ENCODE measurements at regions not wholly inside any gene's neighbourhood (a gene's known extent, or its start where the extent isn't known, plus 50 kb on each side); places are given as distances from the start of the nearest gene placed in this dataset.

DNA sequence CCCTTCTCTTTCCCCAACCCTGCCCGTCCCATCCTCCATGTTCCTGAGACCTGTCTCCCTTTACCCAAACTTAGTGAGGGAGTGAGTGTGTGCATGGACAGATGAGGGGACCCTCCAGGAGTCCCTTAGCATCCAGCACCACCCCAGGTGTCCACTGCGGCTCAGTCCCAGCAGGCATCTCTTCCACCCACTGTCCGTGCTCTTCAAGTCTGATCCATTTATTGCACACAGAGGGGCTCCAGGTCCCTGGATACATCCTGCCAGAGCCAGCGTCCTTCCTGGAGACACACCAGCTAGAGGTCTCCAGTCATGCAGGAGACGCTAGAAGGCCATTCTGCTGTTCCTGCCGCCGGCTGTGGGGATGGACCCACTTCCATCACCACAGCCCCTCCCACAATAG lies 239.2 kb downstream of the ADGRD1 start:
- H3K4me1 ChIP-seq: no peaks in the 10 kb centered on the region
- H3K36me3 ChIP-seq: no peaks in the 10 kb centered on the region
- WGBS, 2 donors: 86 to 87% methylated on average over 7 of the region's 7 CpGs
- no peaks in the 10 kb centered on the region for H3K9me3 ChIP-seq
- peaks cover 0 to 8% (median 0%) of the 10 kb centered on the region in 3 donors for H3K27me3 ChIP-seq
- H3K27ac ChIP-seq: no peak overlapping the region
- no peak overlapping the region for H3K4me3 ChIP-seq
- TF ChIP-seq EP300 (IDR thresholded peaks at IDR 0.05) (no peak), POLR2AphosphoS5 (IDR thresholded peaks at IDR 0.05) (no peak), POLR2A (IDR thresholded peaks at IDR 0.05) (no peak)
- TF ChIP-seq, protein P1, sequence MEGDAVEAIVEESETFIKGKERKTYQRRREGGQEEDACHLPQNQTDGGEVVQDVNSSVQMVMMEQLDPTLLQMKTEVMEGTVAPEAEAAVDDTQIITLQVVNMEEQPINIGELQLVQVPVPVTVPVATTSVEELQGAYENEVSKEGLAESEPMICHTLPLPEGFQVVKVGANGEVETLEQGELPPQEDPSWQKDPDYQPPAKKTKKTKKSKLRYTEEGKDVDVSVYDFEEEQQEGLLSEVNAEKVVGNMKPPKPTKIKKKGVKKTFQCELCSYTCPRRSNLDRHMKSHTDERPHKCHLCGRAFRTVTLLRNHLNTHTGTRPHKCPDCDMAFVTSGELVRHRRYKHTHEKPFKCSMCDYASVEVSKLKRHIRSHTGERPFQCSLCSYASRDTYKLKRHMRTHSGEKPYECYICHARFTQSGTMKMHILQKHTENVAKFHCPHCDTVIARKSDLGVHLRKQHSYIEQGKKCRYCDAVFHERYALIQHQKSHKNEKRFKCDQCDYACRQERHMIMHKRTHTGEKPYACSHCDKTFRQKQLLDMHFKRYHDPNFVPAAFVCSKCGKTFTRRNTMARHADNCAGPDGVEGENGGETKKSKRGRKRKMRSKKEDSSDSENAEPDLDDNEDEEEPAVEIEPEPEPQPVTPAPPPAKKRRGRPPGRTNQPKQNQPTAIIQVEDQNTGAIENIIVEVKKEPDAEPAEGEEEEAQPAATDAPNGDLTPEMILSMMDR (IDR thresholded peaks at IDR 0.05): no peak
- no peak for DNase-seq
- intact Hi-C loops (cut with DNase I): no loop called here

DNA sequence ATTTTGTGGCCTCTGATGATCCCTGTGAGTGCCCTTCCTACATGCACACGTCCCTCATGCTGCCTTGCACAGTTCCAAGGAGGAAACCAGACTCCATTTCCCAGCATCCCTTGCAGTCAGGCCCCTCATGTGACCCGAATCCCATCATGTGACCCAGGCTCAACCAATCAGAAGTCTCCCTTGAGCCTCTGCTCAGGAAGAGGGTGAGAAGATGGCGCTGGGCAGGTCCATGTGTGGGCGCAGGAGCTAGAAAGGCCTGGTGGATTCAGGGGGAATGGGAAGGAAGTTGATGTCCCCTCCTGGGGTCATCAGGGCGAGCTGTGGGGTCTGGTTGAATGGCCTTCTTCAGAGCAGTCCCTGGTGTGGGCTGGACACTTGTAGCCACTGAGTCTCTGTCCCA lies 240.5 kb downstream of the ADGRD1 start:
- no peak for DNase-seq
- H3K27ac ChIP-seq: no peak overlapping the region
- H3K4me3 ChIP-seq: no peak overlapping the region
- 76 to 81% methylated on average over 5 of the region's 5 CpGs for WGBS, 2 donors
- H3K9me3 ChIP-seq: no peaks in the 10 kb centered on the region
- peaks cover 0 to 8% (median 0%) of the 10 kb centered on the region in 3 donors for H3K27me3 ChIP-seq
- no peaks in the 10 kb centered on the region for H3K4me1 ChIP-seq
- H3K36me3 ChIP-seq: no peaks in the 10 kb centered on the region
- intact Hi-C loops (cut with DNase I): no loop called here
- no peak for TF ChIP-seq POLR2AphosphoS5 (IDR thresholded peaks at IDR 0.05)
- TF ChIP-seq, protein P1 (IDR thresholded peaks at IDR 0.05): no peak
- TF ChIP-seq POLR2A (IDR thresholded peaks at IDR 0.05): no peak
- TF ChIP-seq EP300 (IDR thresholded peaks at IDR 0.05): no peak

DNA sequence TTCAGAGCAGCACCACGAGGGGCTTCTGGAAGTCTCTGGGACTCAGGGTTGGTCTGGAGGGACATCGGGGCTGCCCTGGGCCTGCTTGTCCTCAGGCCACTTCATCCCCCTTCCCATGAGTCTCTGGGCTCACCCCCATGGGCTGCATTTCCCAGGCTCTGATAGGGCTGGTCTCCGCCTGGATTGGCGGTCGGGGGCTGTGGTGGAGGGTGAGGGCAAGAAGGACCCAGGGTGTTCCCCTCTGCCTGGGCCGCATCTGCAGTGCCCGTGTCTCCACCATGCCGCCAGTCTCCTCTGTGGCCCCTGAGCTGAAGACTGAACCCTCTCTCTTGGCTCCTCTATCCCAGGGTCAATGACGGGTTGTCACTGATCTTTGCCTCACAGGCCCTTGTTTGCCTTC lies 242.1 kb downstream of the ADGRD1 start:
- no peaks in the 10 kb centered on the region for H3K9me3 ChIP-seq
- H3K27me3 ChIP-seq: peaks cover 0 to 8% (median 0%) of the 10 kb centered on the region in 3 donors
- no peak overlapping the region for H3K4me3 ChIP-seq
- H3K36me3 ChIP-seq: no peaks in the 10 kb centered on the region
- no peak overlapping the region for H3K27ac ChIP-seq
- no peak for DNase-seq
- no peaks in the 10 kb centered on the region for H3K4me1 ChIP-seq
- TF ChIP-seq EP300 (IDR thresholded peaks at IDR 0.05) (no peak), POLR2A (IDR thresholded peaks at IDR 0.05) (no peak), POLR2AphosphoS5 (IDR thresholded peaks at IDR 0.05) (no peak)
- TF ChIP-seq, protein P1 (IDR thresholded peaks at IDR 0.05): no peak
- WGBS, 2 donors: 85 to 93% methylated on average over 9 of the region's 9 CpGs
- intact Hi-C loops (cut with DNase I): no loop called here

DNA sequence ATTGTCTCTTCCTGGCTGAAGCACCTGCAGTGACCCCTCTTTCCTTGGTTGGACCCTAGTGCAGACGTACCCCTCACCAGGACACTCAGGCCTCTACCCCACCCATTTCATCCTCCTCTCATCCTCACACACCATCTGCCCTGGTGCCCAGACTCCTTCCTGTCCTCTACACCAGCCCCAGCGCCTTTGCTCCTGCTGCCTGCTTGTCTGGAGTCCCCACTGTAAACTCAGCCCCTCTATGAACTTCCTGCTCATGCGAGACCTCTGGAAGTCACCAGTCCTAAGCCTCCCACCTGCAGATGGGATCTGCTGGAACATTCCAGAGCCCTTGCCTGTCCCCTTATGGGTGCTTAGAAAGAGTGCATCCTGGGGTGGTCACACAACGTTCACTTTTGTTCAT lies 242.5 kb downstream of the ADGRD1 start:
- Histone ChIP-seq H3K27me3 (peaks cover 0 to 8% (median 0%) of the 10 kb centered on the region in 3 donors), H3K4me1 (no peaks in the 10 kb centered on the region), H3K36me3 (no peaks in the 10 kb centered on the region), H3K27ac (no peak overlapping the region), H3K4me3 (no peak overlapping the region), H3K9me3 (no peaks in the 10 kb centered on the region)
- DNase-seq: no peak
- TF ChIP-seq POLR2A (IDR thresholded peaks at IDR 0.05): no peak
- TF ChIP-seq, protein P1 (IDR thresholded peaks at IDR 0.05): no peak
- no peak for TF ChIP-seq POLR2AphosphoS5 (IDR thresholded peaks at IDR 0.05)
- intact Hi-C loops (cut with DNase I): no loop called here
- WGBS, 2 donors: 65 to 81% methylated on average over 4 of the region's 4 CpGs

DNA sequence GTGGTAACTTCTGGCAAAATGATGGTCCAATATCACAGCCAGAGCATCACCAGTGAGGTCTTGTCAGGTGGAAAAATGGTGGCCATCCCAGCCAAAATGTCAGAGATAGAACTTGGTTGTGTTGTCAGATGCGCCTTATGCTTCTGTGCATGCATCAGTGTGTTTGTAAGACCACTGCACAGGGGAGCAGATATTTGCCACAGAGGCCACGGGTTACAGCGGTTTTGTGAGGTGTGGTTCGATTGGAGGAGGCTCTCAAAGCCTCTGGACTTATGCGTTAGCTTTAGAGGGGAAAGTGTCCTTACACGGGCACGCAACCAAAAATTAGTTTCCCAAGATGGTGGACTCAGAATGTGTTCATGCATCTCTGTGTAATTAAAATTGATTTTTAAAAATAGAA lies 243.8 kb downstream of the ADGRD1 start:
- DNase-seq: no peak
- Histone ChIP-seq H3K27ac (no peak overlapping the region), H3K9me3 (no peaks in the 10 kb centered on the region), H3K36me3 (no peaks in the 10 kb centered on the region), H3K4me3 (no peak overlapping the region), H3K4me1 (no peaks in the 10 kb centered on the region), H3K27me3 (peaks cover 0 to 8% (median 0%) of the 10 kb centered on the region in 3 donors)
- no peak for TF ChIP-seq POLR2AphosphoS5 (IDR thresholded peaks at IDR 0.05)
- TF ChIP-seq EP300 (IDR thresholded peaks at IDR 0.05): no peak
- TF ChIP-seq POLR2A (IDR thresholded peaks at IDR 0.05): no peak
- TF ChIP-seq, protein P1 (IDR thresholded peaks at IDR 0.05): no peak
- intact Hi-C loops (cut with DNase I): no loop called here
- WGBS, 2 donors: 77 to 85% methylated on average over 7 of the region's 7 CpGs
